Glutamatergic neuron (in vitro differentiated cells): ENCODE measurements at regions not wholly inside any gene's neighbourhood (a gene's known extent, or its start where the extent isn't known, plus 50 kb on each side); places are given as distances from the start of the nearest gene placed in this dataset.

Source experiments
- DNase-seq: peaks from one replicate; pipeline ENCODE4 v3.0.0; 2022
- H3K27ac Mint-ChIP-seq: one replicate; pipeline ENCODE4 v1.8.0; 2020; ENCODE audit warnings: mild to moderate bottlenecking, mixed read lengths, inconsistent platforms; ENCODE audit not compliant: unreplicated experiment
- H3K27me3 Mint-ChIP-seq: one replicate; pipeline ENCODE4 v1.8.0; 2020; ENCODE audit warnings: mild to moderate bottlenecking, moderate library complexity, mixed read lengths, inconsistent platforms; ENCODE audit not compliant: unreplicated experiment
- H3K36me3 Mint-ChIP-seq: one replicate; pipeline ENCODE4 v1.8.0; 2020; ENCODE audit warnings: mild to moderate bottlenecking, mixed read lengths, inconsistent platforms; ENCODE audit not compliant: unreplicated experiment
- H3K4me1 Mint-ChIP-seq: one replicate; pipeline ENCODE4 v1.8.0; 2020; ENCODE audit warnings: mild to moderate bottlenecking, low read depth, mixed read lengths, inconsistent platforms; ENCODE audit not compliant: unreplicated experiment
- H3K4me3 Mint-ChIP-seq: one replicate; pipeline ENCODE4 v1.8.0; 2020; ENCODE audit warnings: mild to moderate bottlenecking, mixed read lengths, inconsistent platforms; ENCODE audit not compliant: unreplicated experiment
- H3K9me3 Mint-ChIP-seq: one replicate; pipeline ENCODE4 v1.8.0; 2020; ENCODE audit warnings: mild to moderate bottlenecking, moderate library complexity, mixed read lengths, inconsistent platforms; ENCODE audit not compliant: unreplicated experiment
- TF ChIP-seq, protein P1 (sequence below): fragments of 200-600 bp; sonication (generic); IDR thresholded peaks from one replicate; pipeline ENCODE4 v1.5.0; 2021; ENCODE audit not compliant: partially characterized antibody, unreplicated experiment

DNA sequence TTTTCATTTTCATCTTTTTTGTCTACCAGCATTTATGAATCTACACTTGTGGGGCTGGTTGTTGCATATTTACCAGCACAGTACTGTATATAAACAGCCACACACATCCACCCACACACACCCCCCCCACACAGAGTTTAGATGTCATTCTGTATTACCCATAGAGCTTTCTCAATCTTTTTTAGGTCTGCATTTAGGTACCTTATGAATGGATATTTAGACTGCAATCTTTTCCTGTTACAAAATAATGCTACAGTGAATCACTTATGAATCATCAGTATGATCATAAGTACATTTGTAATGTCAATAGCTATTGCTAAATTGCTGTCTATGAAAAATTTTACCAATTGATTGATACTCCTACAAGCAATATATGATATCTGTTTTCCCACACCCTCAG lies 67.3 kb upstream of the STK38L start:
- peaks cover 13% of the 10 kb centered on the region for H3K4me1 Mint-ChIP-seq
- no peak overlapping the region for H3K4me3 Mint-ChIP-seq
- no peaks in the 10 kb centered on the region for H3K36me3 Mint-ChIP-seq
- TF ChIP-seq, protein P1, sequence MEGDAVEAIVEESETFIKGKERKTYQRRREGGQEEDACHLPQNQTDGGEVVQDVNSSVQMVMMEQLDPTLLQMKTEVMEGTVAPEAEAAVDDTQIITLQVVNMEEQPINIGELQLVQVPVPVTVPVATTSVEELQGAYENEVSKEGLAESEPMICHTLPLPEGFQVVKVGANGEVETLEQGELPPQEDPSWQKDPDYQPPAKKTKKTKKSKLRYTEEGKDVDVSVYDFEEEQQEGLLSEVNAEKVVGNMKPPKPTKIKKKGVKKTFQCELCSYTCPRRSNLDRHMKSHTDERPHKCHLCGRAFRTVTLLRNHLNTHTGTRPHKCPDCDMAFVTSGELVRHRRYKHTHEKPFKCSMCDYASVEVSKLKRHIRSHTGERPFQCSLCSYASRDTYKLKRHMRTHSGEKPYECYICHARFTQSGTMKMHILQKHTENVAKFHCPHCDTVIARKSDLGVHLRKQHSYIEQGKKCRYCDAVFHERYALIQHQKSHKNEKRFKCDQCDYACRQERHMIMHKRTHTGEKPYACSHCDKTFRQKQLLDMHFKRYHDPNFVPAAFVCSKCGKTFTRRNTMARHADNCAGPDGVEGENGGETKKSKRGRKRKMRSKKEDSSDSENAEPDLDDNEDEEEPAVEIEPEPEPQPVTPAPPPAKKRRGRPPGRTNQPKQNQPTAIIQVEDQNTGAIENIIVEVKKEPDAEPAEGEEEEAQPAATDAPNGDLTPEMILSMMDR: no peak
- no peak for DNase-seq
- H3K27ac Mint-ChIP-seq: no peak overlapping the region
- peaks cover 3% of the 10 kb centered on the region for H3K27me3 Mint-ChIP-seq
- H3K9me3 Mint-ChIP-seq: peaks cover 3% of the 10 kb centered on the region

GRCh38 chr12:27177706-27178105 lies 66.4 kb upstream of the STK38L start:
- no peak overlapping the region for H3K27ac Mint-ChIP-seq
- no peaks in the 10 kb centered on the region for H3K36me3 Mint-ChIP-seq
- TF ChIP-seq, protein P1: no peak
- H3K9me3 Mint-ChIP-seq: peaks cover 3% of the 10 kb centered on the region
- peaks cover 13% of the 10 kb centered on the region for H3K4me1 Mint-ChIP-seq
- peaks cover 3% of the 10 kb centered on the region for H3K27me3 Mint-ChIP-seq
- no peak for DNase-seq
- H3K4me3 Mint-ChIP-seq: no peak overlapping the region

DNA sequence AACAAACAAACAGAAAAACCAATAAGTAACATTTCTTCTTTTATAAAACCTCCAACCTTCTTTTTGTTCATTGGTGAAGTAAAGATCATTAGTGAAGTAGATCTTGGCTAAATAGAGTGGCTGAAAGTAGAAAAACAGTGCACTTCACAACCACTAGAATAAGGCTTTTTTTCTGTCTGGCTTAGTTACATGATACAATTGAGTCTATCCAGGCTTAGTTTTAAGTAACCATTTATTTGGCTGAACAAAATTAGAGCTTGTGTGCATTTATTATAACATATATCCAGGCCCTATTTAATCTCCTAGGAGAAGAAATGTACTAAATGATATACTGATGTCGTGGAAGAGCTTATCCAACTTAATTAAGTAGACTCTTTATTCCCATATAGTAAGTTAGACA lies 65.8 kb upstream of the STK38L start:
- Mint-ChIP-seq H3K27ac (no peak overlapping the region), H3K4me1 (peaks cover 13% of the 10 kb centered on the region)

DNA sequence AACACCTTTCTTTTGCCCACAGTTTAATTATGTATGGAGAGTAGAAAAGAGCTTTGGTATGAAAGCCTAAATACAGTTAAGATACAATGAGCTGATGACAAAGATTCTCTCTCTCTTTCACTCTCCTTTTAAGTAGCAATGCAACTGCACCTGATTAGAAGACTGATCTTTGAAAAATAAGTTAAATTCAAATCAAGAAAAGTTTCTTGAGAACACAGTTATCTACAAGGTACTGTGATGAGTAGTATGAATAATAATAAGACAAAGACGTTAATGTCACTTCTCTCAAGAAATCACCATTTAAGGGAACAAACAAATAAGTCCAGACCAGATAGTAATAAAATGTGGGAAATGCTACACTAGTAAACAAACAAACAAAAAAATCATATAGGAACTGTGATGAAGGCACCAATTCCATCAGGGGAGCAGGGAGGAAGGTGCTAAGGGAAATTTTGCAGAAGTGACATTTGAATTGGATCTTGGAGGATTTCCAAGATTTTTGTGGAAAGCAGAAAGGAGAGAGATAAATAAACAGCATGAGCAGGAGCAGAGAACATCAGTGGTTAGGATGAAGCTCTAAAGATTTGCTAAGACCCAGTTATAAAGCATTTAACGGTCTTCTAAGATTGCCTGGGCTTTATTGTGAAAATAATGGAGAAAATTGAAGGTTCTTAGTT lies 65.2 kb upstream of the STK38L start:
- H3K4me3 Mint-ChIP-seq: no peak overlapping the region
- H3K27ac Mint-ChIP-seq: no peak overlapping the region
- H3K9me3 Mint-ChIP-seq: peaks cover 3% of the 10 kb centered on the region
- H3K36me3 Mint-ChIP-seq: no peaks in the 10 kb centered on the region
- H3K4me1 Mint-ChIP-seq: peaks cover 13% of the 10 kb centered on the region
- no peak for DNase-seq
- H3K27me3 Mint-ChIP-seq: peaks cover 3% of the 10 kb centered on the region
- TF ChIP-seq, protein P1: no peak

More for the DNA sequence above, 65.8 kb upstream of the STK38L start:
- Mint-ChIP-seq H3K9me3 (peaks cover 3% of the 10 kb centered on the region), H3K4me3 (no peak overlapping the region), H3K36me3 (no peaks in the 10 kb centered on the region), H3K27me3 (peaks cover 3% of the 10 kb centered on the region)
- DNase-seq: no peak
- TF ChIP-seq, protein P1: no peak

DNA sequence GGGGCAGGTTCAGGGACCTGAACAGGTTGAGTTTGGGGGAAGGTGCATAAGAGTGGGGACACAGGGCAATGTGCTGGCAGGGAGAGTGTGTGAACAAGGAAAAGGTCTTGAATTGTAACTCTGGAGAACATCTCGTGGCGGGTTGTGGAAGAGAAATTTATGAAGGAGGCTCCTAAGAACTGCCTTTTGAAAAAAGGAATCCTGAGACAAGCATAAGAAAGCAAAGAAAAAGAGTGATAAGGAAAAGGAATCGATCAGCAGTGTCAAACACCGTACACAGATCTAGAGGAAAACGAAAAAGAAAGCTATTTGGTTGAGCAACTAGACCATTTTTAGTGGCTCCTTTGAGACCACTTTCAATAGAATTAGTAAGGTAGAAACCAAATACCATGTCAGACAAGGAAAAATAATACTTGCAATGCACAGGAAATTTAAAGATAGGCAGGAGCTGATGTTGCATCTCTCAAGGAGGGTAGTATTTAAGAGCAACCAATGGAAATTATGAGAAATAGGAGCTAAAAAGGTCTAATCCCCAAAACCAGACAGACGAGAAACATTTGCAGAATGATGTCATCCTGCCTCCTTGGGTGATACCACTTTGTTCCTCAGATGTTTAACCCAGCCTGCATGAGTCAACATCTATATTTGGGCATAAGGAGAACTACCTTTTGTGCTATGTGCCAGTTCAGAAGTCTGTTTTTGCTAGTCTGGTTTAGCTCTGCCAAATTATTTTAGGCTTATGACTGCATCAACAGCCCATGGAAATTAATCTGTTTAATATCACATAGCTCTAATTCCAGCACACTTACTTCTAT lies 64.5 kb upstream of the STK38L start:
- Mint-ChIP-seq H3K9me3 (peaks cover 3% of the 10 kb centered on the region), H3K36me3 (no peaks in the 10 kb centered on the region), H3K27me3 (peaks cover 3% of the 10 kb centered on the region), H3K4me1 (peaks cover 13% of the 10 kb centered on the region), H3K27ac (no peak overlapping the region), H3K4me3 (no peak overlapping the region)
- TF ChIP-seq, protein P1: no peak
- DNase-seq: no peak
